Vagina (tissue), 2 donors: ENCODE measurements at regions not wholly inside any gene's neighbourhood (a gene's known extent, or its start where the extent isn't known, plus 50 kb on each side); places are given as distances from the start of the nearest gene placed in this dataset.

ENCODE experiments used
- POLR2A ChIP-seq, 2 donors: fragments of 450-650 bp; IDR thresholded peaks; one replicate each; pipeline ENCODE4 v1.6.1; 2017; ENCODE audit warnings: antibody characterized with exemption in 2 of 2, mild to moderate bottlenecking in 2 of 2, moderate library complexity in 2 of 2
- TF ChIP-seq, protein P1 (sequence below), 3 experiments: fragments of 450-650 bp in 2 of 3; fragments of 200-600 bp in 1 of 3; sonication (generic) in 1 of 3; IDR thresholded peaks; one replicate each; pipeline ENCODE4 v1.5.1; 2017 to 2019; ENCODE audit warnings: antibody characterized with exemption in 3 of 3, mild to moderate bottlenecking in 2 of 3, moderate library complexity in 2 of 3

DNA sequence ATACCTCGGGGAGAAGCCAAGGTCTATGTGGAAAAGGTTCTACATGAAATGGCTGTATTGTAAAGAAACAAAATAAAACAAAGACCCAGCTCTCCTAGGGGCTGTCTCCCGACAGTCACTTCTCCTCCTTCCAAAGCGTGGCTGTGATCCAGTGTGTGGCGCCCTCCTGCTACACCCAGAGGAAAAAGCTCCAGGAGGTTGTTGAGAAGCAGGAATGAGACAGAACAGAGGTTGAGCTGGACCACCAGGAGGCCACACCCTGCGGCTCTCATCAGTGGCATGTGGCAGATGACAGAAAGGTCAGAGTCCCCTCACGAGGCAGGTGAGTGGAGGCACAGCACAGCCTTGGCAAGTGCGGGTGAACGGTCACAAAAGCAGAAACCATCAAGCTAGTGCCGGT is 236.0 kb downstream of the TBXT start:
- TF ChIP-seq, protein P1, sequence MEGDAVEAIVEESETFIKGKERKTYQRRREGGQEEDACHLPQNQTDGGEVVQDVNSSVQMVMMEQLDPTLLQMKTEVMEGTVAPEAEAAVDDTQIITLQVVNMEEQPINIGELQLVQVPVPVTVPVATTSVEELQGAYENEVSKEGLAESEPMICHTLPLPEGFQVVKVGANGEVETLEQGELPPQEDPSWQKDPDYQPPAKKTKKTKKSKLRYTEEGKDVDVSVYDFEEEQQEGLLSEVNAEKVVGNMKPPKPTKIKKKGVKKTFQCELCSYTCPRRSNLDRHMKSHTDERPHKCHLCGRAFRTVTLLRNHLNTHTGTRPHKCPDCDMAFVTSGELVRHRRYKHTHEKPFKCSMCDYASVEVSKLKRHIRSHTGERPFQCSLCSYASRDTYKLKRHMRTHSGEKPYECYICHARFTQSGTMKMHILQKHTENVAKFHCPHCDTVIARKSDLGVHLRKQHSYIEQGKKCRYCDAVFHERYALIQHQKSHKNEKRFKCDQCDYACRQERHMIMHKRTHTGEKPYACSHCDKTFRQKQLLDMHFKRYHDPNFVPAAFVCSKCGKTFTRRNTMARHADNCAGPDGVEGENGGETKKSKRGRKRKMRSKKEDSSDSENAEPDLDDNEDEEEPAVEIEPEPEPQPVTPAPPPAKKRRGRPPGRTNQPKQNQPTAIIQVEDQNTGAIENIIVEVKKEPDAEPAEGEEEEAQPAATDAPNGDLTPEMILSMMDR (IDR thresholded peaks at IDR 0.05) = no peak
- TF ChIP-seq POLR2A (IDR thresholded peaks at IDR 0.05) = no peak
